Glutamatergic neuron (in vitro differentiated cells): ENCODE measurements at regions not wholly inside any gene's neighbourhood (a gene's known extent, or its start where the extent isn't known, plus 50 kb on each side); places are given as distances from the start of the nearest gene placed in this dataset.

Source experiments
- DNase-seq: peaks from one replicate; pipeline ENCODE4 v3.0.0; 2022
- H3K27ac Mint-ChIP-seq: one replicate; pipeline ENCODE4 v1.8.0; 2020; ENCODE audit warnings: mild to moderate bottlenecking, mixed read lengths, inconsistent platforms; ENCODE audit not compliant: unreplicated experiment
- H3K27me3 Mint-ChIP-seq: one replicate; pipeline ENCODE4 v1.8.0; 2020; ENCODE audit warnings: mild to moderate bottlenecking, moderate library complexity, mixed read lengths, inconsistent platforms; ENCODE audit not compliant: unreplicated experiment
- H3K36me3 Mint-ChIP-seq: one replicate; pipeline ENCODE4 v1.8.0; 2020; ENCODE audit warnings: mild to moderate bottlenecking, mixed read lengths, inconsistent platforms; ENCODE audit not compliant: unreplicated experiment
- H3K4me1 Mint-ChIP-seq: one replicate; pipeline ENCODE4 v1.8.0; 2020; ENCODE audit warnings: mild to moderate bottlenecking, low read depth, mixed read lengths, inconsistent platforms; ENCODE audit not compliant: unreplicated experiment
- H3K4me3 Mint-ChIP-seq: one replicate; pipeline ENCODE4 v1.8.0; 2020; ENCODE audit warnings: mild to moderate bottlenecking, mixed read lengths, inconsistent platforms; ENCODE audit not compliant: unreplicated experiment
- H3K9me3 Mint-ChIP-seq: one replicate; pipeline ENCODE4 v1.8.0; 2020; ENCODE audit warnings: mild to moderate bottlenecking, moderate library complexity, mixed read lengths, inconsistent platforms; ENCODE audit not compliant: unreplicated experiment
- CTCF ChIP-seq: fragments of 200-600 bp; sonication (generic); IDR thresholded peaks from one replicate; pipeline ENCODE4 v1.5.0; 2021; ENCODE audit not compliant: partially characterized antibody, unreplicated experiment

- Mint-ChIP-seq H3K4me3 (no peak overlapping the region), H3K9me3 (no peaks in the 10 kb centered on the region), H3K36me3 (no peaks in the 10 kb centered on the region), H3K27me3 (no peaks in the 10 kb centered on the region), H3K4me1 (peaks cover 3% of the 10 kb centered on the region), H3K27ac (no peak overlapping the region)
- no peak for TF ChIP-seq CTCF
- no peak for DNase-seq
These were observed 166.5 kb downstream of the LMO4 start for GRCh38 chr1:87495147-87495546.

DNA sequence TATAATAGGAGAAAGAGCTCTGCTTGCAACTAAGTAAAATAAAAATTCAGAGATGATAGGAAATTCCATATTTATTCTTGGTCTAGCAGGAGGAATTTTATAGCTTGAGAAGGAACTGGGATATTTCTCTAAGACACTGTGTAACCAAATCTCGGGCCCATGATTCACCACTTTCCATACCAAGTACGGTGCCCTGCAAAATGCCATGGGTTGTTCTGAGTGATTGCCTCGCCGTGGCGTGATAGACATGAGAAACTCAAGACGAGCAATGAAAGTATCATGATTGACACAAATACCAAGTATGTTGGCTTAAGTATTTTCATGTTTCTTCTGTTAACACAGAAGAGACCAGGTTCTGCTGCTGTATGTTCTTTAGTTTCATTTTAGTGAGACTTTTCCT is 167.2 kb downstream of the LMO4 start:
- no peak for DNase-seq
- no peak overlapping the region for H3K27ac Mint-ChIP-seq
- H3K9me3 Mint-ChIP-seq, result no peaks in the 10 kb centered on the region
- H3K4me1 Mint-ChIP-seq, result peaks cover 3% of the 10 kb centered on the region
- no peaks in the 10 kb centered on the region for H3K36me3 Mint-ChIP-seq
- no peak overlapping the region for H3K4me3 Mint-ChIP-seq
- H3K27me3 Mint-ChIP-seq, result no peaks in the 10 kb centered on the region
- TF ChIP-seq CTCF, result no peak

GRCh38 chr1:87497380-87498203 is 168.9 kb downstream of the LMO4 start:
- no peaks in the 10 kb centered on the region for H3K9me3 Mint-ChIP-seq
- no peak overlapping the region for H3K27ac Mint-ChIP-seq
- H3K36me3 Mint-ChIP-seq, result no peaks in the 10 kb centered on the region
- no peak for DNase-seq
- TF ChIP-seq CTCF, result no peak
- no peaks in the 10 kb centered on the region for H3K27me3 Mint-ChIP-seq
- H3K4me3 Mint-ChIP-seq, result no peak overlapping the region
- peaks cover 3% of the 10 kb centered on the region for H3K4me1 Mint-ChIP-seq

DNA sequence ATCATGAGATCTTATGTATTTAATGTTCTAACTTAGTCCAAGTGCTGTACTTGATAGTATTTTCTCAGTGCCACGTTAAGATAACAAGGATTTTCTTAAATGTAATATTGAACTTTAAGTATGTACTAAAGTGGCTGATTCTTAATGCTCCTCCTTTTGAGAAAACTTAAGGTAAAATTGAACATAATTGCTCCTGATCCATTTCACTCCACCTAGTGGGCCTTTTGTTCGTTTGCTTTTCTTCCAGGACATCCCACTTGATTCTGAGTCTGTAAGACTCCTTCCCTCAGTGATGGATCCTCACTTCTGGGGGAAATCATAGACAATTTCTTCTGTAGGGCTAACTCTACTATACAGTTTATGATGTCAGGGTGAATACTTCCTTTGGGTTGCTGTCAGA is 173.1 kb downstream of the LMO4 start:
- Mint-ChIP-seq H3K27me3 (peaks cover 3% of the 10 kb centered on the region), H3K9me3 (no peaks in the 10 kb centered on the region), H3K36me3 (no peaks in the 10 kb centered on the region), H3K27ac (no peak overlapping the region), H3K4me3 (no peak overlapping the region), H3K4me1 (no peaks in the 10 kb centered on the region)
- DNase-seq, result no peak
- TF ChIP-seq CTCF, result no peak

DNA sequence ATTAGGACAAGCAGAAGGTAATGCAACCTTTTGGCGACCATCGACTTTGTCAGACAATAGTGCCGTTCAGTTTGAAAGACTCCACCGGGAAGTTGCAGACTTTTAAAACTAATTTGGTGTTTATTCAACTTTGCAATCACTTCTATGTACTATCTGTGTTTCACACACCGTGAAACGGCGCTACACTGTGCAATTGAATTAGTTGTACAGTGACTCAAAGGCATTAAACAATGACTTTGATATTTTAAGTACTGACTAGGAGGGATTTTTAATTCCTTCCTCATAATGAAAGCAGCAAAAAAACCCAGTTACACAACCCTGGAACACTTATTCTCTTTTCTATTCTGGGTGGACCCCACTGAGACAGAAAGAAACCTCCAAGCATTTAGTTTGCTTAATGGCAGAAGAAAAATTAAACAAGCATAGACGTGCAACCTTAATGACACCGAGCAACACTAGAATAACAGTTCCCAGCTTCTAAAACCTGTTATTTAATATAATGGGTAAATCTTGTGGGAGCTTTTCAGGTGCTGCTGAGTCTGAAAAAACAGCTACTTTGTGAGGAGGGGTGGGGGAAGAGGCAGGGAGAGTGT is 176.8 kb downstream of the LMO4 start:
- Mint-ChIP-seq H3K4me3 (no peak overlapping the region), H3K36me3 (no peaks in the 10 kb centered on the region), H3K27me3 (peaks cover 3% of the 10 kb centered on the region), H3K27ac (no peak overlapping the region), H3K4me1 (no peaks in the 10 kb centered on the region), H3K9me3 (no peaks in the 10 kb centered on the region)
- DNase-seq, result no peak
- no peak for TF ChIP-seq CTCF
